ENCODE measurements at regions not wholly inside any gene's neighbourhood (a gene's known extent, or its start where the extent isn't known, plus 50 kb on each side); places are given as distances from the start of the nearest gene placed in this dataset.

- no peak for TF ChIP-seq TAF1 (IDR thresholded peaks at IDR 0.05; ENCODE audit: borderline replicate concordance, low read depth, low read length)
- no peak for TF ChIP-seq POLR2A (IDR thresholded peaks at IDR 0.05; ENCODE audit: low read depth, low read length)
- TF ChIP-seq POLR2AphosphoS5 (IDR thresholded peaks at IDR 0.05; ENCODE audit: low read depth, low read length) = no peak
Observed at GRCh38 chr1:29487291-29487690, 251.0 kb downstream of the PTPRU start.
